ENCODE measurements at regions not wholly inside any gene's neighbourhood (a gene's known extent, or its start where the extent isn't known, plus 50 kb on each side); places are given as distances from the start of the nearest gene placed in this dataset.

DNA sequence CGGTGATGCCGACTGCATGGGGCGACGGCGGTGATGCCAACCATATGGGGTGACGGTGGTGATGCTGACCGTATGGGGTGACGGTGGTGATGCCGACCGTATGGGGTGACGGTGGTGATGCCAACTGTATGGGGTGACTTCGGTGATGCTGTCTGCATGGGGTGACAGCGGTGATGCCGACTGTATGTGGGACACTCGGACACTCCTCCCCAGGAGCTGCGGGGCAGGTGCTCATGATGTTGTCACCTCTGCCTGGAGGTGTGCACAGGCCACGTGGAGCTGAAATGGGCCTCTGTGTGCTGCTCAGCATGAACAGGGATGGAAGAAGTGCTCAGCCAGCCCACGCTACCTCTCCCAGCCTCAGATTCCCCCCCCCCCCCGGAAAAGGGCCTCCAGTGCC lies 171.8 kb downstream of the OLFM1 start:
- intact Hi-C loops (cut with DNase I; ENCODE audit: low total_unique reads) = no loop called here
- Histone ChIP-seq H3K36me3 (no peaks in the 10 kb centered on the region), H3K4me1 (no peaks in the 10 kb centered on the region), H3K4me3 (no peak overlapping the region), H3K9me3 (no peaks in the 10 kb centered on the region), H3K27ac (no peak overlapping the region), H3K27me3 (peaks cover 0 to 65% (median 3%) of the 10 kb centered on the region in 3 donors)
- WGBS, 5 donors = 84 to 90% (median 88%) methylated on average over 15 to 19 of the region's 19 CpGs
- DNase-seq = no peak
- TF ChIP-seq, protein P1, sequence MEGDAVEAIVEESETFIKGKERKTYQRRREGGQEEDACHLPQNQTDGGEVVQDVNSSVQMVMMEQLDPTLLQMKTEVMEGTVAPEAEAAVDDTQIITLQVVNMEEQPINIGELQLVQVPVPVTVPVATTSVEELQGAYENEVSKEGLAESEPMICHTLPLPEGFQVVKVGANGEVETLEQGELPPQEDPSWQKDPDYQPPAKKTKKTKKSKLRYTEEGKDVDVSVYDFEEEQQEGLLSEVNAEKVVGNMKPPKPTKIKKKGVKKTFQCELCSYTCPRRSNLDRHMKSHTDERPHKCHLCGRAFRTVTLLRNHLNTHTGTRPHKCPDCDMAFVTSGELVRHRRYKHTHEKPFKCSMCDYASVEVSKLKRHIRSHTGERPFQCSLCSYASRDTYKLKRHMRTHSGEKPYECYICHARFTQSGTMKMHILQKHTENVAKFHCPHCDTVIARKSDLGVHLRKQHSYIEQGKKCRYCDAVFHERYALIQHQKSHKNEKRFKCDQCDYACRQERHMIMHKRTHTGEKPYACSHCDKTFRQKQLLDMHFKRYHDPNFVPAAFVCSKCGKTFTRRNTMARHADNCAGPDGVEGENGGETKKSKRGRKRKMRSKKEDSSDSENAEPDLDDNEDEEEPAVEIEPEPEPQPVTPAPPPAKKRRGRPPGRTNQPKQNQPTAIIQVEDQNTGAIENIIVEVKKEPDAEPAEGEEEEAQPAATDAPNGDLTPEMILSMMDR (IDR thresholded peaks at IDR 0.05) = no peak

DNA sequence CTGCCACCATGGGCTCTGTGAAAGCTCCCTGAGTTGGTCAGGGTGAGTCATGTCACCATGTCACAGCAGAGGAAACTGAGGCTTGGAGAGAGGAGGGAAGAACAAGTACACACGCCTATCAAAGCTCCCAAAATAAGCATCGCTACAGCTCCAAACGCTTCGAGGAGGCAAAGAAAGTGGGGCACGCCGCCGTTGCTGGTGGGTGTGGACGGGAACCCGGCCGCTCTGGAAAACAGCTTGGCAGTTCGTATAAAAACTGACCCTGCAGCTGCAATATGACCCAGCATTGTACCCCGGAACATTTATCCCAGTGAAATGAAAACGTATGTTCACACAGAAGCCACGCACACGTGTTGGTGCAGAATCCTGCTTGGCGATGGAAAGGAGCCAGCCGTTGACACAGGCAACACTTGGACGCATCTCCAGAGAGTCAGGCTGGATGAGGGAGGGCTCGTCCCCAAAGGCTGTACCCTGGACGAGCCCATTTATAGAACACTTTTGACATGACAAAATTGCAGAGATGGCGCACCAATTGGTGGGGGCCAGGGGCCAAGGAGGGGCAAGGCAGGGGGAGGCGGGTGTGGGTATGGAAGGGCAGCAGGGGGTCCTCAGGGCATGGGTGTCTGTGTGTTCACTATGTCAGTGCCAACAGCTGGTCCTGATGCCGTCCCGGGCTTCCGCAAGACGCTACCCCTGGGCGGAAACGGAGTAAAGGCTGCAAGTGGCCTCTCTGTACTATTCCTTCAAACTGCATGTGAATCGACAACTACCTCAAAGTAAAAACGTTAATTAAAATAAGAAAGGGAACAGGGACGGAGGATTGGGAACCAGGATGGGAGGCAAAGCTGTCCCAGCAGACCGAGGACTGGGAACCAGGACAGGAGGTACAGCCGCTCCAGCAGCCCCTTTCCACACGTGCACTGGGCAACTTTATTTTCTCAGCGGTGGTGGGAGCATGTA lies 173.0 kb downstream of the OLFM1 start:
- peaks cover 0 to 65% (median 3%) of the 10 kb centered on the region in 3 donors for H3K27me3 ChIP-seq
- WGBS, 5 donors = 62 to 75% (median 68%) methylated on average over 34 to 35 of the region's 35 CpGs
- no peak for DNase-seq

GRCh38 chr9:135262248-135262647 lies 174.8 kb downstream of the OLFM1 start:
- no peak overlapping the region for H3K4me3 ChIP-seq
- intact Hi-C loops (cut with DNase I; ENCODE audit: low total_unique reads) = no loop called here

More for the DNA sequence above, 173.0 kb downstream of the OLFM1 start:
- H3K27ac ChIP-seq = no peak overlapping the region
- H3K4me3 ChIP-seq = no peak overlapping the region
- no peaks in the 10 kb centered on the region for H3K36me3 ChIP-seq
- intact Hi-C loops (cut with DNase I; ENCODE audit: low total_unique reads) = no loop called here
- TF ChIP-seq, protein P1 (IDR thresholded peaks at IDR 0.05) = no peak
- no peaks in the 10 kb centered on the region for H3K9me3 ChIP-seq
- no peaks in the 10 kb centered on the region for H3K4me1 ChIP-seq

DNA sequence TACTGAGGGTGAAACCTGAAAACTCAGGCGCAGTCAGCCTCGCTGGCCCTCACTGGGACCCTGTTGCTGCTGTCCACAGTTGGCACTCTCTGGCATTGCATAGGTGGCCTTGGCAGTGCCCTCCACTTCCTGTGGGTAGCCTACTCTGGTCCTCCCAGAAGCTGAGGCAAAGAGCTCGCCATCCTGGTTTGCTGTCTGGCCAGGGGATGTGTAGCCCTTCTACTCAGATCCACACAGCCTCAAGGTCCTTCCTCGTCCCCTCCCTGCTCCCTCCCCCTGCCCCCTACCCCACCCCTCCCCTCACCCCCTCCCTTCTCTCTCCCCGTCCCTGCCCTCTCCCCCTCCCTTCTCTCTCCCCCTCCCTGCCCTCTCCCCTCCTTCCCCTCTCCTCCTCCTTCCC lies 176.0 kb downstream of the OLFM1 start:
- intact Hi-C loops (cut with DNase I; ENCODE audit: low total_unique reads) = no loop called here
- Histone ChIP-seq H3K9me3 (no peaks in the 10 kb centered on the region), H3K27me3 (peaks cover 0 to 71% (median 6%) of the 10 kb centered on the region in 3 donors), H3K4me1 (no peaks in the 10 kb centered on the region), H3K4me3 (no peak overlapping the region), H3K36me3 (no peaks in the 10 kb centered on the region), H3K27ac (no peak overlapping the region)
- no peak for DNase-seq
- WGBS, 5 donors = 54 to 70% (median 61%) methylated on average over 3 to 5 of the region's 5 CpGs
- TF ChIP-seq POLR2AphosphoS5 (IDR thresholded peaks at IDR 0.05) = no peak
- TF ChIP-seq, protein P1 (IDR thresholded peaks at IDR 0.05) = no peak
- no peak for TF ChIP-seq EP300 (IDR thresholded peaks at IDR 0.05)
- TF ChIP-seq POLR2A (IDR thresholded peaks at IDR 0.05) = no peak

More at GRCh38 chr9:135262248-135262647, 174.8 kb downstream of the OLFM1 start:
- TF ChIP-seq POLR2AphosphoS5 (IDR thresholded peaks at IDR 0.05) = no peak
- DNase-seq = no peak
- WGBS, 5 donors = 52 to 73% (median 71%) methylated on average over 5 to 7 of the region's 7 CpGs
- H3K36me3 ChIP-seq = no peaks in the 10 kb centered on the region
- no peaks in the 10 kb centered on the region for H3K4me1 ChIP-seq
- H3K27me3 ChIP-seq = peaks cover 0 to 65% (median 6%) of the 10 kb centered on the region in 3 donors
- H3K9me3 ChIP-seq = no peaks in the 10 kb centered on the region
- H3K27ac ChIP-seq = no peak overlapping the region

DNA sequence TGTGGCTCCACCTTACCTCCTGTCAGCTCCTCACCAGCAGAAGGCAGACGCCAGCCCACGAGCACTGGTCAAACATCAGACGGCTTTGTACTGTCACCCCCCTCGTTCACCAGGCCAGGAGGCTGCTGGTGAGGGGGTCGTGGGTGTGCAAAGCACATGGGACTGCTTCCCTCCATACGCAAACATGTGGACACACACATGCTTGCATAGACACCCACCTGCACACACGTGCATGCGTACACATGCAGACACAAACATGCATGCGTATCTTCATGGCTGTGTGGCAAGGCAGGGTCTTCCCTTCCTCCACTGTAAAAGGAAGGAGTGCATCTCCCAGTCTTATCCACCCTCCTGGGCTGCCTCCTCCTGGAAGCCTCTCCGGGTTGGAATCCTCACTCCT lies 178.5 kb downstream of the OLFM1 start:
- 59 to 72% (median 63%) methylated on average over 10 of the region's 10 CpGs for WGBS, 5 donors
- no peak overlapping the region for H3K27ac ChIP-seq
- no peak overlapping the region for H3K4me3 ChIP-seq
- H3K9me3 ChIP-seq = no peaks in the 10 kb centered on the region
- no peak for DNase-seq
- H3K27me3 ChIP-seq = peaks cover 0 to 86% (median 6%) of the 10 kb centered on the region in 3 donors
- intact Hi-C loops (cut with DNase I; ENCODE audit: low total_unique reads) = no loop called here
- TF ChIP-seq POLR2AphosphoS5 (IDR thresholded peaks at IDR 0.05) = no peak
- TF ChIP-seq, protein P1 (IDR thresholded peaks at IDR 0.05) = no peak
- no peak for TF ChIP-seq POLR2A (IDR thresholded peaks at IDR 0.05)
- TF ChIP-seq EP300 (IDR thresholded peaks at IDR 0.05) = no peak
- no peaks in the 10 kb centered on the region for H3K4me1 ChIP-seq
- H3K36me3 ChIP-seq = no peaks in the 10 kb centered on the region

Measured in stomach (tissue), 8 donors.